Neuronal stem cell (in vitro differentiated cells): ENCODE measurements at regions not wholly inside any gene's neighbourhood (a gene's known extent, or its start where the extent isn't known, plus 50 kb on each side); places are given as distances from the start of the nearest gene placed in this dataset.
A peak's percentile ranks its signal among the peaks of the same experiment; 100 is the strongest.

ENCODE experiments used
- DNase-seq: peaks from one replicate; pipeline ENCODE4 v3.0.0-alpha.2; 2013; ENCODE audit warnings: low spot score
- H2AFZ ChIP-seq: one replicate; pipeline ENCODE4 v1.6.1; 2013; ENCODE audit warnings: mild to moderate bottlenecking, low read length, inconsistent platforms
- H2AK5ac ChIP-seq: 2 replicates; pipeline ENCODE4 v1.6.1; 2013; ENCODE audit warnings: low read depth, mild to moderate bottlenecking, inconsistent platforms, low read length, moderate library complexity, mixed read lengths
- H2BK120ac ChIP-seq: 2 replicates; pipeline ENCODE4 v1.6.1; 2013; ENCODE audit warnings: low read depth, mild to moderate bottlenecking, inconsistent platforms, low read length, moderate library complexity, mixed read lengths
- H2BK12ac ChIP-seq: one replicate; pipeline ENCODE4 v1.6.1; 2013; ENCODE audit warnings: low read length, inconsistent platforms
- H2BK15ac ChIP-seq: 2 replicates; pipeline ENCODE4 v1.6.1; 2013; ENCODE audit warnings: mild to moderate bottlenecking, low read length, inconsistent platforms, mixed read lengths
- H2BK5ac ChIP-seq: one replicate; pipeline ENCODE4 v1.6.1; 2013; ENCODE audit warnings: inconsistent platforms, mild to moderate bottlenecking, low read length, moderate library complexity
- H3K14ac ChIP-seq: one replicate; pipeline ENCODE4 v1.6.1; 2013; ENCODE audit warnings: low read length, inconsistent platforms
- H3K18ac ChIP-seq: 2 replicates; pipeline ENCODE4 v1.6.1; 2013; ENCODE audit warnings: low read length, inconsistent platforms
- H3K23ac ChIP-seq: 2 replicates; pipeline ENCODE4 v1.6.1; 2013; ENCODE audit warnings: low read depth, mild to moderate bottlenecking, mixed read lengths, low read length, inconsistent platforms; ENCODE audit not compliant: poor library complexity
- H3K27ac ChIP-seq: replicated peaks from 3 replicates; pipeline ENCODE4 v1.5.1; 2013; ENCODE audit warnings: low read length, inconsistent platforms
- H3K27me3 ChIP-seq, 3 experiments: 2 replicates each; pipeline ENCODE4 v1.6.1; 2013; ENCODE audit warnings: low read length in 3 of 3, mild to moderate bottlenecking in 2 of 3, inconsistent platforms in 1 of 3, low read depth in 1 of 3, mixed read lengths in 1 of 3, moderate library complexity in 1 of 3; ENCODE audit not compliant: control insufficient read depth in 3 of 3, insufficient read depth in 3 of 3
- H3K36me3 ChIP-seq, 2 donors: replicated peaks in 1 of 2; 2 replicates each; pipeline ENCODE4 v1.6.1; 2013; ENCODE audit warnings: low read length in 2 of 2; ENCODE audit not compliant: control insufficient read depth in 2 of 2, insufficient read depth in 2 of 2
- H3K4ac ChIP-seq: 2 replicates; pipeline ENCODE4 v1.6.1; 2013; ENCODE audit warnings: inconsistent platforms, mild to moderate bottlenecking, low read length, moderate library complexity
- H3K4me1 ChIP-seq, 2 donors: 1 replicate in 1 of 2; 2 replicates in 1 of 2; pipeline ENCODE4 v1.6.1; 2013; ENCODE audit warnings: low read length in 2 of 2, low read depth in 1 of 2; ENCODE audit not compliant: control insufficient read depth in 2 of 2, insufficient read depth in 1 of 2
- H3K4me2 ChIP-seq: one replicate; pipeline ENCODE4 v1.6.1; 2013; ENCODE audit warnings: mild to moderate bottlenecking, low read length, inconsistent platforms; ENCODE audit not compliant: insufficient read depth, poor library complexity, severe bottlenecking
- H3K4me3 ChIP-seq, 2 donors: 2 replicates each; pipeline ENCODE4 v1.5.1; 2013; ENCODE audit warnings: low read length in 2 of 2, mild to moderate bottlenecking in 2 of 2, inconsistent platforms in 1 of 2, moderate library complexity in 1 of 2
- H3K79me1 ChIP-seq: one replicate; pipeline ENCODE4 v1.6.1; 2013; ENCODE audit warnings: low read depth, mild to moderate bottlenecking, inconsistent platforms, low read length, moderate library complexity
- H3K9ac ChIP-seq: one replicate; pipeline ENCODE4 v1.6.1; 2013; ENCODE audit warnings: mild to moderate bottlenecking, low read depth, low read length, inconsistent platforms; ENCODE audit not compliant: poor library complexity
- H3K9me3 ChIP-seq, 2 donors: replicated peaks in 1 of 2; 2 replicates each; pipeline versions ENCODE3 to v1.6.1; 2013; ENCODE audit warnings: low read length in 2 of 2, mild to moderate bottlenecking in 2 of 2, inconsistent platforms in 1 of 2, low read depth in 1 of 2, mixed read lengths in 1 of 2, moderate library complexity in 1 of 2; ENCODE audit not compliant: control insufficient read depth in 2 of 2, insufficient read depth in 1 of 2
- H4K8ac ChIP-seq: one replicate; pipeline ENCODE4 v1.6.1; 2013; ENCODE audit warnings: low read depth, mild to moderate bottlenecking, inconsistent platforms, low read length, moderate library complexity
- H4K91ac ChIP-seq: one replicate; pipeline ENCODE4 v1.6.1; 2013; ENCODE audit warnings: low read length, low read depth, mild to moderate bottlenecking, inconsistent platforms; ENCODE audit not compliant: poor library complexity
- WGBS, 2 donors: extraction: QIAGEN DNeasy Blood & Tissue Kit; methylation state at CpG; one replicate each; pipeline ENCODE4 v1.1.7; 2013; ENCODE audit warnings: missing lambda C conversion rate in 2 of 2, mixed read lengths in 1 of 2; ENCODE audit not compliant: insufficient read length in 2 of 2, insufficient replicate concordance in 1 of 2; ENCODE audit errors: extremely low coverage in 2 of 2; 5-methylcytosine and 5-hydroxymethylcytosine counted together

GRCh38 chr13:63050287-63050686 lies 1634.6 kb upstream of the PCDH20 start:
- Histone ChIP-seq H3K36me3 (no peaks in the 10 kb centered on the region), H3K27ac (no peak overlapping the region), H3K27me3 (no peaks in the 10 kb centered on the region), H2BK120ac (no peak overlapping the region), H3K4me2 (no peak overlapping the region), H2BK12ac (no peak overlapping the region), H2AFZ (no peak overlapping the region), H3K9ac (no peak overlapping the region), H2BK5ac (no peak overlapping the region), H3K4ac (no peak overlapping the region), H3K79me1 (no peaks in the 10 kb centered on the region), H3K4me3 (no peak overlapping the region), H3K9me3 (no peaks in the 10 kb centered on the region), H2BK15ac (no peak overlapping the region), H3K18ac (no peak overlapping the region), H3K23ac (no peak overlapping the region), H3K4me1 (no peaks in the 10 kb centered on the region), H2AK5ac (no peak overlapping the region), H3K14ac (no peak overlapping the region), H4K91ac (no peak overlapping the region), H4K8ac (no peak overlapping the region)
- DNase-seq, result no peak
- no CpG with 5 or more reads among the region's 5 CpGs for WGBS, 2 donors

- no peak overlapping the region for H3K23ac ChIP-seq
- H2AK5ac ChIP-seq, result no peak overlapping the region
- no peak overlapping the region for H3K4me2 ChIP-seq
- H3K4me1 ChIP-seq, result no peaks in the 10 kb centered on the region
- no peaks in the 10 kb centered on the region for H3K27me3 ChIP-seq
- H3K18ac ChIP-seq, result no peak overlapping the region
- H3K79me1 ChIP-seq, result no peaks in the 10 kb centered on the region
- H3K9me3 ChIP-seq, result no peaks in the 10 kb centered on the region
- H2BK120ac ChIP-seq, result no peak overlapping the region
- H2BK5ac ChIP-seq, result no peak overlapping the region
- no peak overlapping the region for H3K14ac ChIP-seq
- no peak overlapping the region for H3K4ac ChIP-seq
- no peak overlapping the region for H4K91ac ChIP-seq
- H3K27ac ChIP-seq, result no peak overlapping the region
- H2AFZ ChIP-seq, result no peak overlapping the region
- H2BK12ac ChIP-seq, result no peak overlapping the region
- no peak overlapping the region for H4K8ac ChIP-seq
- no peak for DNase-seq
- H3K4me3 ChIP-seq, result no peak overlapping the region
- no peak overlapping the region for H2BK15ac ChIP-seq
- H3K9ac ChIP-seq, result no peak overlapping the region
- no peaks in the 10 kb centered on the region for H3K36me3 ChIP-seq
Observed at GRCh38 chr13:63048653-63049052, 1633.0 kb upstream of the PCDH20 start.

- Histone ChIP-seq H3K18ac (no peak overlapping the region), H2BK5ac (no peak overlapping the region), H2AK5ac (no peak overlapping the region), H4K91ac (no peak overlapping the region), H2BK120ac (no peak overlapping the region), H3K27me3 (no peaks in the 10 kb centered on the region), H3K9ac (no peak overlapping the region), H3K4me2 (no peak overlapping the region), H3K9me3 (no peaks in the 10 kb centered on the region), H3K27ac (no peak overlapping the region), H3K36me3 (no peaks in the 10 kb centered on the region), H2BK15ac (no peak overlapping the region), H2AFZ (peak overlapping the region; percentile 3), H3K4ac (no peak overlapping the region), H3K79me1 (no peaks in the 10 kb centered on the region), H2BK12ac (no peak overlapping the region), H4K8ac (no peak overlapping the region), H3K4me1 (no peaks in the 10 kb centered on the region), H3K4me3 (no peak overlapping the region), H3K23ac (no peak overlapping the region), H3K14ac (no peak overlapping the region)
- DNase-seq, result no peak
- 100% methylated on average over 1 of the region's 6 CpGs; no CpG with 5 or more reads in 1 of the 2 donors for WGBS, 2 donors
Observed at GRCh38 chr13:63044589-63045313, 1629.1 kb upstream of the PCDH20 start.

GRCh38 chr13:63042686-63043085 lies 1627.0 kb upstream of the PCDH20 start:
- H3K9me3 ChIP-seq, result no peaks in the 10 kb centered on the region
- no peaks in the 10 kb centered on the region for H3K27me3 ChIP-seq
- no peak overlapping the region for H3K9ac ChIP-seq
- DNase-seq, result no peak
- no peak overlapping the region for H3K27ac ChIP-seq
- no peak overlapping the region for H3K4me2 ChIP-seq
- no peaks in the 10 kb centered on the region for H3K36me3 ChIP-seq
- no peak overlapping the region for H2AK5ac ChIP-seq
- H3K4me3 ChIP-seq, result no peak overlapping the region
- no peak overlapping the region for H3K14ac ChIP-seq
- H3K18ac ChIP-seq, result no peak overlapping the region
- H2BK15ac ChIP-seq, result no peak overlapping the region
- no peak overlapping the region for H4K91ac ChIP-seq
- no peak overlapping the region for H2BK5ac ChIP-seq
- H2BK120ac ChIP-seq, result no peak overlapping the region
- no peaks in the 10 kb centered on the region for H3K4me1 ChIP-seq
- no peak overlapping the region for H4K8ac ChIP-seq
- no peaks in the 10 kb centered on the region for H3K79me1 ChIP-seq
- no peak overlapping the region for H3K4ac ChIP-seq
- H2AFZ ChIP-seq, result no peak overlapping the region
- no peak overlapping the region for H2BK12ac ChIP-seq
- no peak overlapping the region for H3K23ac ChIP-seq
- WGBS, 2 donors, result no CpG with 5 or more reads among the region's 2 CpGs
